HCT116 (cell line): ENCODE measurements at regions not wholly inside any gene's neighbourhood (a gene's known extent, or its start where the extent isn't known, plus 50 kb on each side); places are given as distances from the start of the nearest gene placed in this dataset.

Source experiments
- ATAC-seq: fragments of 200-7000 bp; cut with Tn5 transposase; 2 replicates; pipeline ENCODE4 v1.9.1; 2020; ENCODE audit warnings: mild to moderate bottlenecking, moderate library complexity
- BruUV-seq: library from RNA; stranded (reverse); fragments of 400-500 nt; replicated peaks from 2 replicates; lab custom pipeline; 2021; lab: Mats Ljungman, UMichigan
- CTCF ChIA-PET: fragments of 300-600 bp; sonication (Branson Sonifier 250); formaldehyde crosslinking; loops from one replicate; lab custom pipeline; 2021; ENCODE audit warnings: antibody characterized with exemption; lab: Charles Lee
- POLR2A ChIA-PET: fragments of 300-600, 350-600 bp; sonication (Branson Sonifier 250); formaldehyde crosslinking; loops from one replicate; lab custom pipeline; 2021; ENCODE audit warnings: antibody characterized with exemption; lab: Charles Lee
- RAD21 ChIA-PET, 2 experiments: fragments of 300-600 bp; sonication (Branson Sonifier 250); formaldehyde crosslinking; loops; one replicate each; lab custom pipeline; 2023; ENCODE audit warnings: low total read pairs in 2 of 2; ENCODE audit not compliant: uncharacterized antibody in 2 of 2, unreplicated experiment in 2 of 2, low non-redundant PET in 1 of 2; lab: Charles Lee
- DNase-seq: peaks from one replicate; pipeline ENCODE4 v3.0.0-alpha.2; 2010; ENCODE audit warnings: low read depth, low spot score
- H2AFZ ChIP-seq: fragments of 200-600 bp; shearing (Covaris generic), sonication (generic); 2 replicates; pipeline ENCODE4 v1.6.1; 2017; ENCODE audit warnings: low read depth, mixed run types, mixed read lengths, antibody characterized with exemption, low read length; ENCODE audit not compliant: poor library complexity, severe bottlenecking
- H3K27ac ChIP-seq: 2 replicates; pipeline ENCODE4 v1.5.1; 2012; ENCODE audit warnings: low read depth, low read length
- H3K27me3 ChIP-seq: fragments of 200-600 bp; sonication (generic); 2 replicates; pipeline ENCODE4 v1.6.1; 2016; ENCODE audit warnings: mixed run types, low read length, mixed read lengths; ENCODE audit not compliant: insufficient read depth
- H3K36me3 ChIP-seq, 2 experiments: fragments of 200-500 bp in 1 of 2; fragments of 200-600 bp in 1 of 2; sonication (Bioruptor generic) in 1 of 2; sonication (generic) in 1 of 2; 2 replicates each; pipeline versions ENCODE4 v1.5.1 to v1.6.1; 2014 to 2016; ENCODE audit warnings: low read length in 2 of 2, inconsistent platforms in 1 of 2, mixed read lengths in 1 of 2, mixed run types in 1 of 2; ENCODE audit not compliant: insufficient read depth in 2 of 2, control insufficient read depth in 1 of 2
- H3K4me1 ChIP-seq, 2 experiments: fragments of 200-600 bp in 1 of 2; sonication (generic) in 1 of 2; 2 replicates each; pipeline versions ENCODE4 v1.5.1 to v1.6.1; 2012 to 2017; ENCODE audit warnings: low read length in 2 of 2, inconsistent platforms in 1 of 2, mild to moderate bottlenecking in 1 of 2, mixed read lengths in 1 of 2, mixed run types in 1 of 2, moderate library complexity in 1 of 2; ENCODE audit not compliant: insufficient read depth in 2 of 2, control insufficient read depth in 1 of 2
- H3K4me2 ChIP-seq: fragments of 200-600 bp; sonication (generic); 2 replicates; pipeline ENCODE4 v1.6.1; 2017; ENCODE audit warnings: mixed run types, low read length, mixed read lengths
- H3K4me3 ChIP-seq, 2 experiments: fragments of 200-600 bp in 1 of 2; sonication (generic) in 1 of 2; replicated peaks in 1 of 2; 2 replicates each; pipeline ENCODE4 v1.5.1; 2011 to 2016; ENCODE audit warnings: low read length in 2 of 2, control low read depth in 1 of 2, low read depth in 1 of 2, mild to moderate bottlenecking in 1 of 2, mixed read lengths in 1 of 2, mixed run types in 1 of 2
- H3K79me2 ChIP-seq: fragments of 200-600 bp; sonication (generic); 2 replicates; pipeline ENCODE4 v1.6.1; 2017; ENCODE audit warnings: mild to moderate bottlenecking, mixed run types, low read length, moderate library complexity, mixed read lengths; ENCODE audit not compliant: insufficient read depth
- H3K9ac ChIP-seq: fragments of 200-600 bp; sonication (generic); 2 replicates; pipeline ENCODE4 v1.6.1; 2016; ENCODE audit warnings: low read length, mixed read lengths
- H3K9me2 ChIP-seq: fragments of 200-600 bp; sonication (generic), shearing (Covaris generic); 2 replicates; pipeline ENCODE4 v1.6.1; 2017; ENCODE audit warnings: mixed run types, mild to moderate bottlenecking, moderate library complexity; ENCODE audit not compliant: insufficient read depth
- H3K9me3 ChIP-seq, 2 experiments: fragments of 200-500 bp in 1 of 2; fragments of 200-600 bp in 1 of 2; sonication (Bioruptor generic) in 1 of 2; sonication (generic) in 1 of 2; 2 replicates each; pipeline ENCODE4 v1.6.1; 2014 to 2017; ENCODE audit warnings: low read length in 2 of 2, mixed read lengths in 2 of 2, inconsistent platforms in 1 of 2, low read depth in 1 of 2, mild to moderate bottlenecking in 1 of 2, mixed run types in 1 of 2, moderate library complexity in 1 of 2; ENCODE audit not compliant: control insufficient read depth in 1 of 2, insufficient read depth in 1 of 2
- H4K20me1 ChIP-seq: fragments of 200-600 bp; sonication (generic), shearing (Covaris generic); 2 replicates; pipeline ENCODE4 v1.6.1; 2017; ENCODE audit warnings: mixed run types, mild to moderate bottlenecking, moderate library complexity; ENCODE audit not compliant: insufficient read depth
- CBX3 ChIP-seq: IDR thresholded peaks from 2 replicates; pipeline ENCODE4 v1.6.1; 2012; ENCODE audit warnings: low read depth
- EZH2 ChIP-seq: fragments of 200-600 bp; sonication (generic); IDR thresholded peaks from 2 replicates; pipeline ENCODE4 v1.6.1; 2017; ENCODE audit warnings: antibody characterized with exemption, mixed run types
- EZH2phosphoT487 ChIP-seq: fragments of 200-600 bp; IDR thresholded peaks from 2 replicates; pipeline ENCODE4 v1.6.1; 2018; ENCODE audit warnings: antibody characterized with exemption, borderline replicate concordance
- FOSL1 ChIP-seq: IDR thresholded peaks from 2 replicates; pipeline ENCODE4 v1.6.1; 2012; ENCODE audit warnings: low read depth
- JUND ChIP-seq: IDR thresholded peaks from 2 replicates; pipeline ENCODE4 v1.6.1; 2012
- POLR2A ChIP-seq: IDR thresholded peaks from 2 replicates; pipeline ENCODE4 v1.7.0; 2011; ENCODE audit warnings: borderline replicate concordance; ENCODE audit not compliant: insufficient read depth, insufficient read length; ENCODE audit errors: extremely low read depth
- POLR2AphosphoS5 ChIP-seq: IDR thresholded peaks from 2 replicates; pipeline ENCODE4 v1.6.1; 2011; ENCODE audit warnings: mild to moderate bottlenecking, low read depth, low read length, moderate library complexity
- SP1 ChIP-seq: IDR thresholded peaks from 2 replicates; pipeline ENCODE4 v1.6.1; 2012; ENCODE audit warnings: low read depth
- SRF ChIP-seq: IDR thresholded peaks from 2 replicates; pipeline ENCODE4 v1.6.1; 2012; ENCODE audit warnings: low read depth
- TCF7L2 ChIP-seq: IDR thresholded peaks from 2 replicates; pipeline ENCODE4 v1.7.0; 2011; ENCODE audit warnings: borderline replicate concordance, inconsistent platforms; ENCODE audit not compliant: insufficient read depth, insufficient read length; ENCODE audit errors: extremely low read depth
- YY1 ChIP-seq: IDR thresholded peaks from 2 replicates; pipeline ENCODE4 v1.6.1; 2011; ENCODE audit warnings: low read length, low read depth, moderate library complexity, mild to moderate bottlenecking; ENCODE audit not compliant: insufficient replicate concordance; ENCODE audit errors: extremely low read depth
- ZFX ChIP-seq: fragments of 450-650 bp; IDR thresholded peaks from 2 replicates; pipeline ENCODE4 v1.6.1; 2017
- intact Hi-C: fragments of 100-400 bp; cut with micrococcal nuclease; formaldehyde crosslinking; loops from 2 replicates; pipeline ENCODE4 v1.10.0; 2022
- TF ChIP-seq, protein P1 (sequence below): IDR thresholded peaks from 2 replicates; pipeline ENCODE4 v1.6.1; 2012; ENCODE audit warnings: low read depth
- TF ChIP-seq, protein P2 (sequence below): IDR thresholded peaks from 2 replicates; pipeline ENCODE4 v1.6.1; 2012
- TF ChIP-seq, protein P3 (sequence below), 3 experiments: fragments of 200-600 bp in 1 of 3; sonication (generic) in 1 of 3; IDR thresholded peaks in 2 of 3; conservative IDR thresholded peaks in 1 of 3; 2 replicates each; pipeline ENCODE4 v1.5.1; 2012 to 2017; ENCODE audit warnings: low read depth in 2 of 3, low read length in 2 of 3, antibody characterized with exemption in 1 of 3, borderline replicate concordance in 1 of 3, control low read depth in 1 of 3, mild to moderate bottlenecking in 1 of 3, mixed read lengths in 1 of 3, mixed run types in 1 of 3, moderate library complexity in 1 of 3; ENCODE audit not compliant: insufficient read depth in 1 of 3

DNA sequence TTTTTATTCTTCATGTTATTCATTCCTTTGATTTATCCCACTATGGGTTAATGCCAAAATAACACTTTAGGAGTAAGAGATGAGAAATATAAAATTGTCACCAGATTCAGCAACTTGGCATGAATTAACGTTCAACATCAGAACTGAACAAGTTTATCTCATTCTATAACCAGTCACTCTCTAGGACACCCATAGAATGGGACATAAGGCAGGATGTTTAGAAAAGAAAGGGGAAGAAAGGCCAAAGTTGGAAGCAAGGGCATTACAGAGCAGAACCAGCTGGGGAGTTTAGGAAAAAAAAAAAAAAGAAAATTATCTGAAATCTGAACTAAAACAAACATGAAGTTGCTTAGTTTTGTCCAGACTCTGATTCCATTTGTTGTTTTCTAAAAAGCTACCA is 211.0 kb downstream of the PMAIP1 start (continued):
- TF ChIP-seq TCF7L2, result no peak
- TF ChIP-seq SRF, result no peak
- TF ChIP-seq, protein P1, sequence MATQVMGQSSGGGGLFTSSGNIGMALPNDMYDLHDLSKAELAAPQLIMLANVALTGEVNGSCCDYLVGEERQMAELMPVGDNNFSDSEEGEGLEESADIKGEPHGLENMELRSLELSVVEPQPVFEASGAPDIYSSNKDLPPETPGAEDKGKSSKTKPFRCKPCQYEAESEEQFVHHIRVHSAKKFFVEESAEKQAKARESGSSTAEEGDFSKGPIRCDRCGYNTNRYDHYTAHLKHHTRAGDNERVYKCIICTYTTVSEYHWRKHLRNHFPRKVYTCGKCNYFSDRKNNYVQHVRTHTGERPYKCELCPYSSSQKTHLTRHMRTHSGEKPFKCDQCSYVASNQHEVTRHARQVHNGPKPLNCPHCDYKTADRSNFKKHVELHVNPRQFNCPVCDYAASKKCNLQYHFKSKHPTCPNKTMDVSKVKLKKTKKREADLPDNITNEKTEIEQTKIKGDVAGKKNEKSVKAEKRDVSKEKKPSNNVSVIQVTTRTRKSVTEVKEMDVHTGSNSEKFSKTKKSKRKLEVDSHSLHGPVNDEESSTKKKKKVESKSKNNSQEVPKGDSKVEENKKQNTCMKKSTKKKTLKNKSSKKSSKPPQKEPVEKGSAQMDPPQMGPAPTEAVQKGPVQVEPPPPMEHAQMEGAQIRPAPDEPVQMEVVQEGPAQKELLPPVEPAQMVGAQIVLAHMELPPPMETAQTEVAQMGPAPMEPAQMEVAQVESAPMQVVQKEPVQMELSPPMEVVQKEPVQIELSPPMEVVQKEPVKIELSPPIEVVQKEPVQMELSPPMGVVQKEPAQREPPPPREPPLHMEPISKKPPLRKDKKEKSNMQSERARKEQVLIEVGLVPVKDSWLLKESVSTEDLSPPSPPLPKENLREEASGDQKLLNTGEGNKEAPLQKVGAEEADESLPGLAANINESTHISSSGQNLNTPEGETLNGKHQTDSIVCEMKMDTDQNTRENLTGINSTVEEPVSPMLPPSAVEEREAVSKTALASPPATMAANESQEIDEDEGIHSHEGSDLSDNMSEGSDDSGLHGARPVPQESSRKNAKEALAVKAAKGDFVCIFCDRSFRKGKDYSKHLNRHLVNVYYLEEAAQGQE, result no peak
- TF ChIP-seq CBX3, result no peak
- no peak for TF ChIP-seq SP1
- no peak for TF ChIP-seq ZFX
- TF ChIP-seq JUND, result no peak
- TF ChIP-seq YY1, result no peak

DNA sequence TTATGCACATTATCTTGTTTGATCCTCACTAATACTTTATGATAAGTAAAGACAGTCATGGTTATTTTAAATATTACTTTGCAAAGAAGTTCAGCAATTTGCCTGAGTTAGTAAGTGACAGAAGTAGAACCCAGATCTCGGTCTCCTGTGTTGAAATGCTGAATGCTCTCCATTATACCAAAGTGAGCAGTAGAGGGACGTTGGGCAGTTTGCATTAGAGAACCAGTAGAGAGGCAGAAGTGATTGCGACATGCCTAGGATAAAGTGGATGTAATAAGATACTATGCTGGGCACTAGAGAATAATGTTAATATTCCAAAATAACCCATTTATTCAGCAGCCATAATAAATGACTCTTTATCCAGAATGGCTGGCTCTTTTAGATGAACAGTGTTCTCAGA is 201.0 kb downstream of the PMAIP1 start:
- Histone ChIP-seq H3K4me2 (no peak overlapping the region), H3K4me1 (no peaks in the 10 kb centered on the region), H3K36me3 (no peaks in the 10 kb centered on the region), H3K9me3 (no peaks in the 10 kb centered on the region), H3K9me2 (no peaks in the 10 kb centered on the region), H3K79me2 (no peaks in the 10 kb centered on the region), H4K20me1 (no peaks in the 10 kb centered on the region), H3K9ac (no peak overlapping the region), H3K27me3 (no peaks in the 10 kb centered on the region), H3K4me3 (no peak overlapping the region), H3K27ac (no peak overlapping the region), H2AFZ (no peak overlapping the region)
- BruUV-seq, result no TSS peak
- RAD21 ChIA-PET, result no interaction called here
- CTCF ChIA-PET, result no interaction called here
- POLR2A ChIA-PET, result no interaction called here
- TF ChIP-seq, protein P2, sequence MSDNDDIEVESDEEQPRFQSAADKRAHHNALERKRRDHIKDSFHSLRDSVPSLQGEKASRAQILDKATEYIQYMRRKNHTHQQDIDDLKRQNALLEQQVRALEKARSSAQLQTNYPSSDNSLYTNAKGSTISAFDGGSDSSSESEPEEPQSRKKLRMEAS, result no peak
- no peak for TF ChIP-seq CBX3
- TF ChIP-seq, protein P1, result no peak
- TF ChIP-seq EZH2, result no peak
- TF ChIP-seq JUND, result no peak
- TF ChIP-seq, protein P3, sequence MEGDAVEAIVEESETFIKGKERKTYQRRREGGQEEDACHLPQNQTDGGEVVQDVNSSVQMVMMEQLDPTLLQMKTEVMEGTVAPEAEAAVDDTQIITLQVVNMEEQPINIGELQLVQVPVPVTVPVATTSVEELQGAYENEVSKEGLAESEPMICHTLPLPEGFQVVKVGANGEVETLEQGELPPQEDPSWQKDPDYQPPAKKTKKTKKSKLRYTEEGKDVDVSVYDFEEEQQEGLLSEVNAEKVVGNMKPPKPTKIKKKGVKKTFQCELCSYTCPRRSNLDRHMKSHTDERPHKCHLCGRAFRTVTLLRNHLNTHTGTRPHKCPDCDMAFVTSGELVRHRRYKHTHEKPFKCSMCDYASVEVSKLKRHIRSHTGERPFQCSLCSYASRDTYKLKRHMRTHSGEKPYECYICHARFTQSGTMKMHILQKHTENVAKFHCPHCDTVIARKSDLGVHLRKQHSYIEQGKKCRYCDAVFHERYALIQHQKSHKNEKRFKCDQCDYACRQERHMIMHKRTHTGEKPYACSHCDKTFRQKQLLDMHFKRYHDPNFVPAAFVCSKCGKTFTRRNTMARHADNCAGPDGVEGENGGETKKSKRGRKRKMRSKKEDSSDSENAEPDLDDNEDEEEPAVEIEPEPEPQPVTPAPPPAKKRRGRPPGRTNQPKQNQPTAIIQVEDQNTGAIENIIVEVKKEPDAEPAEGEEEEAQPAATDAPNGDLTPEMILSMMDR (IDR thresholded peaks at IDR 0.05 in 2 of 3, conservative IDR thresholded peaks at IDR 0.05 in 1 of 3; ENCODE audit: borderline replicate concordance in 1 of 3, insufficient read depth in 1 of 3, low read depth in 2 of 3, low read length in 2 of 3), result no peak
- TF ChIP-seq POLR2A, result no peak
- no peak for TF ChIP-seq FOSL1
- no peak for TF ChIP-seq POLR2AphosphoS5
- no peak for TF ChIP-seq EZH2phosphoT487
- TF ChIP-seq SRF, result no peak
- no peak for TF ChIP-seq YY1
- TF ChIP-seq ZFX, result no peak
- intact Hi-C loops, result no loop called here
- no peak for ATAC-seq
- no peak for DNase-seq
